ENCODE measurements at regions not wholly inside any gene's neighbourhood (a gene's known extent, or its start where the extent isn't known, plus 50 kb on each side); places are given as distances from the start of the nearest gene placed in this dataset.
"Not testable (repeated sequence)": the region's sequence is repeated elsewhere in the genome, so short reads cannot be mapped to it uniquely, and the experiment has no call there.

GRCh38 chr16:88182967-88183881 is 199.5 kb upstream of the ZNF469 start:
- H3K27ac ChIP-seq, H4K20me1 ChIP-seq, H3K27me3 ChIP-seq, H3K9me3 ChIP-seq, H3K4me1 ChIP-seq, H3K36me3 ChIP-seq, H3K4me2 ChIP-seq, H3K4me3 ChIP-seq, H3K9ac ChIP-seq: not testable (repeated sequence)

- not testable (repeated sequence) for H4K20me1 ChIP-seq, H3K27me3 ChIP-seq, H3K27ac ChIP-seq, H3K9ac ChIP-seq, H3K4me1 ChIP-seq, H3K4me3 ChIP-seq, H3K36me3 ChIP-seq, H3K4me2 ChIP-seq, H3K9me3 ChIP-seq
Measured at GRCh38 chr16:88184053-88184452, 198.7 kb upstream of the ZNF469 start.

- H3K9ac ChIP-seq, H3K4me2 ChIP-seq, H3K4me1 ChIP-seq, H3K4me3 ChIP-seq, H3K27ac ChIP-seq, H4K20me1 ChIP-seq, H3K9me3 ChIP-seq, H3K27me3 ChIP-seq, H3K36me3 ChIP-seq: not testable (repeated sequence)
Measured at GRCh38 chr16:88184566-88185355, 198.0 kb upstream of the ZNF469 start.

DNA sequence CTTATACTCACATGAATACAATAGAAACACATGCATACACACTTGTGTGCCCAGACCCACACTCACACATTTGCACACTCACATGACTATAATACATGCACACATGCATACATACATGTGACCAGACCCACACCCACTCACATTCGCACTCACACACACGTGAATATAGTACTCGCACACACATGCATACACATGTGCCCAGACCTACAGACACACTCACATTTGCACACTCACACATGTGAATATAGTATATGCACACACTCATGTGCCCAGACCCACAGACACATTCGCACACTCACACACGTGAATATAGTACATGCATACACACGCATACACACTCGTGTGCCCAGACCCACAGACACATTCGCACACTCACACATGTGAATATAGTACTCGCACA is 197.4 kb upstream of the ZNF469 start:
- H3K4me3 ChIP-seq, result not testable (repeated sequence)

GRCh38 chr16:88185976-88186888 is 196.5 kb upstream of the ZNF469 start:
- not testable (repeated sequence) for H3K9ac ChIP-seq, H3K27ac ChIP-seq, H3K4me2 ChIP-seq, H3K27me3 ChIP-seq, H3K4me1 ChIP-seq, H4K20me1 ChIP-seq, H3K36me3 ChIP-seq, H3K4me3 ChIP-seq, H3K9me3 ChIP-seq

More for the DNA sequence above, 197.4 kb upstream of the ZNF469 start:
- not testable (repeated sequence) for H3K27ac ChIP-seq, H3K9ac ChIP-seq, H3K4me2 ChIP-seq, H3K36me3 ChIP-seq, H4K20me1 ChIP-seq, H3K27me3 ChIP-seq, H3K9me3 ChIP-seq, H3K4me1 ChIP-seq

GRCh38 chr16:88186889-88187870 is 195.6 kb upstream of the ZNF469 start:
- H3K36me3 ChIP-seq, H3K27ac ChIP-seq, H3K4me1 ChIP-seq, H3K27me3 ChIP-seq, H3K4me2 ChIP-seq, H4K20me1 ChIP-seq, H3K9me3 ChIP-seq, H3K9ac ChIP-seq, H3K4me3 ChIP-seq: not testable (repeated sequence)

DNA sequence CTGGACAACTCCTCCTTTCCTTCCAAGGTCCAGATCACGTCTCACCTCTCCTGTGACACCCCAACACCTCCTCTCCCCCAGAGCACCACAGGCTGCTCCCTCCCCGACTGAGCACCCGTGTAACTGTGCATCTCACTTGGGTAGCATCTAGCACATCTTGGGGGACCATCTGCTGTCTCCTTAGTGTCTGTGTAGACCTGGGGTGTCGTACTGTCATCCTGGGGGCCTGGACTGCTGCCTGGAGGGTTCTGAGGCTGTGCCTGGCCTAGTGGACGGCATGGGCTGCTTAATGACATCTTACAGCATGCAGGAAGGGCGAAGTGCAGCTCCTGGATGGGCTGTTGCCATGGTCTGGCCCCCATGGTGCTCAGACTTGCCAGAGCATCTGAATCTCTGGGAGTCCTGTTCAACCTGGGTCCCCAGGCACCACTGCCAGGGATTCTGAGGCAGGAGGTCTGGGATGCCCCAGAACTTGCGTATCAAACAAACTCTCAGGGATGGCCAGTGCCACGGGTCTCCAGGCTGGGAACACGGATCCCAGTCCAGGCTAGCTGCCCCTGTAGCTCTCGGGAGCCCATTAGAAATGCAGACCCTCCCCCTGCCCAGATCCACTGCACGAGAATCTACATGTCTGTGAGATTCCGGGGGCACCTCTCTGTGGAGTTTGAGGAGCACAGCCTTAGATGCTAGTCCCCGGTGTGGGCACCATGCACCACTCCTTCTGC is 194.4 kb upstream of the ZNF469 start:
- H3K27ac ChIP-seq, H3K27me3 ChIP-seq: not testable (repeated sequence)

DNA sequence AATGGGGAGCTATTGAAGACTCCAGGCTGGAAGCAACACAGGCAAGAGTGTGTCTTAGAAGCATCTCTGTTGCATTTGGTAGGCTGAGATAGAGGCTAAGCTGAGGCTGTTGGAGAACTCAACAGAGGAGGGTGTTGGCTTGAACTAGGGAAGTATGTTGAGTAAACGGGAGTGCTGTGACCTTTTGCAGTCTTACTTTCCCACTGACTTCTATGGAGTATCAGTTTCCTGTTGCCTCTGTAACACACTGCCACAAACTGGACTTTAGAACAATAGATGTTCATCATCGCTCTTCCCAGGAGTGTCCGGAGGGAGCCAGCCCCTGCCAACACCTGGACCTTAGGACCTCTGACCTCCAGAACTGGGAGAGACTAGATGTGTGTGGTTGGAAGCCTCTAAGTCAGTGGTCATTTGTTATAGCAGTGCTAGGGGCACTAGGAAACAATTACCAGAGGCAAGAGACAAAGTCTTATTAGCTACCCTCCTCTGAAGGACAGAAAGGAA is 192.1 kb upstream of the ZNF469 start:
- not testable (repeated sequence) for H3K9ac ChIP-seq, H3K4me3 ChIP-seq, H4K20me1 ChIP-seq, H3K4me2 ChIP-seq, H3K27me3 ChIP-seq, H3K27ac ChIP-seq, H3K9me3 ChIP-seq, H3K36me3 ChIP-seq
- peaks cover 14% of the 10 kb centered on the region for H3K4me1 ChIP-seq

More for the DNA sequence above, 194.4 kb upstream of the ZNF469 start:
- H3K9me3 ChIP-seq, H3K4me3 ChIP-seq, H3K4me2 ChIP-seq, H4K20me1 ChIP-seq, H3K36me3 ChIP-seq, H3K9ac ChIP-seq, H3K4me1 ChIP-seq: not testable (repeated sequence)

DNA sequence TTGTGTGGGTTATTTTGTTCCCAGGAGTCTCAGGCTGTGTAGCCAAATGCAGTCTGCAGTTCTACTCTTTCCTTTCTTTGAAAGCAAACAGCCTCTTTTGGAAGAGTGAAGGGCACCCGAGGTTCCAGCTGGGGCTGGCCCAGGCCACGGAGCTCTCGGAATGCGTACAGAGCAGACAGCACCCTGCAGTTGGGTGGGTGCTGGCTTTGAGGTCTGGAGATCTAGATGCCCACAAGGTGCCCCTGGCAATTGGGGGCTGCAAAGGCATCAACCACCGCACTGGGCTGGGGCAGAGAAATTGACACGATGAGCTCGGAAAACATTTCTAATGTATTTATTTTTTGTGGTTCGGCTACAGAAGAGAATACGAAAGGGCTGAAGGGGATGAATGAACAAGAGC is 191.6 kb upstream of the ZNF469 start:
- H4K20me1 ChIP-seq, H3K27me3 ChIP-seq, H3K27ac ChIP-seq, H3K9ac ChIP-seq, H3K4me3 ChIP-seq, H3K36me3 ChIP-seq, H3K4me2 ChIP-seq, H3K9me3 ChIP-seq: not testable (repeated sequence)
- H3K4me1 ChIP-seq, result peaks cover 19% of the 10 kb centered on the region
